Gastrocnemius medialis (tissue), 4 donors: ENCODE measurements at regions not wholly inside any gene's neighbourhood (a gene's known extent, or its start where the extent isn't known, plus 50 kb on each side); places are given as distances from the start of the nearest gene placed in this dataset.

Experiments used
- ATAC-seq, 2 donors: fragments of 150-250 bp; one replicate each; pipeline ENCODE4 v1.9.1; 2016
- DNase-seq, 2 donors: peaks; one replicate each; pipeline ENCODE4 v3.0.0-alpha.2; 2019
- H3K27ac ChIP-seq, 4 donors: fragments of 200-600 bp; sonication (generic); 1 replicate in 1 of 4; 2 replicates in 3 of 4; pipeline ENCODE4 v1.5.1; 2016 to 2018; ENCODE audit warnings: mild to moderate bottlenecking in 2 of 4, moderate library complexity in 1 of 4
- H3K27me3 ChIP-seq, 3 donors: fragments of 200-600 bp; sonication (generic) in 2 of 3; 1 replicate in 1 of 3; 2 replicates in 2 of 3; pipeline versions ENCODE4 v1.5.1 to v1.6.0; 2016 to 2019; ENCODE audit warnings: mild to moderate bottlenecking in 1 of 3, moderate library complexity in 1 of 3
- H3K36me3 ChIP-seq, 2 donors: fragments of 200-600 bp; sonication (generic) in 1 of 2; one replicate each; pipeline ENCODE4 v1.5.1; 2017 to 2018
- H3K4me1 ChIP-seq, 2 donors: fragments of 200-600 bp; sonication (generic) in 1 of 2; one replicate each; pipeline ENCODE4 v1.5.1; 2016 to 2017; ENCODE audit warnings: mild to moderate bottlenecking in 2 of 2
- H3K4me3 ChIP-seq, 4 donors: fragments of 200-600 bp; sonication (generic) in 3 of 4; 1 replicate in 1 of 4; 2 replicates in 3 of 4; pipeline ENCODE4 v1.5.1; 2016 to 2019; ENCODE audit warnings: mild to moderate bottlenecking in 2 of 4
- H3K9me3 ChIP-seq, 3 donors: fragments of 200-600 bp; sonication (generic) in 2 of 3; 1 replicate in 1 of 3; 2 replicates in 2 of 3; pipeline ENCODE4 v1.5.1; 2016 to 2019
- CTCF ChIP-seq, 5 experiments: fragments of 450-650 bp in 3 of 5; fragments of 200-600 bp in 2 of 5; sonication (generic) in 2 of 5; IDR thresholded peaks in 4 of 5; conservative IDR thresholded peaks in 1 of 5; 1 replicate in 4 of 5; 2 replicates in 1 of 5; pipeline ENCODE4 v1.5.1; 2016 to 2019; ENCODE audit warnings: antibody characterized with exemption in 5 of 5, mild to moderate bottlenecking in 3 of 5, moderate library complexity in 3 of 5
- POLR2A ChIP-seq, 2 donors: fragments of 450-650 bp; IDR thresholded peaks; one replicate each; pipeline ENCODE4 v1.6.1; 2017; ENCODE audit warnings: antibody characterized with exemption in 2 of 2, mild to moderate bottlenecking in 2 of 2, moderate library complexity in 2 of 2
- in situ Hi-C, 4 donors: fragments of 200-750 bp; cut with MboI; loops; one replicate each; pipeline versions ENCODE4 v1.15.0 to v1.8.0; 2017; ENCODE audit warnings: low sequenced_read_pairs in 4 of 4
- intact Hi-C: fragments of 100-400 bp; cut with DNase I; formaldehyde crosslinking; loops from one replicate; pipeline ENCODE4 v1.15.1; 2023; ENCODE audit warnings: low total_unique reads

GRCh38 chr6:113457198-113457597, 399.9 kb upstream of the MARCKS start:
- no peak for ATAC-seq
- H3K4me3 ChIP-seq, result no peak overlapping the region
- no peaks in the 10 kb centered on the region for H3K4me1 ChIP-seq
- DNase-seq, result no peak
- intact Hi-C loops, result no loop called here
- no peaks in the 10 kb centered on the region for H3K9me3 ChIP-seq
- H3K27me3 ChIP-seq, result no peaks in the 10 kb centered on the region
- no peak for TF ChIP-seq POLR2A (IDR thresholded peaks at IDR 0.05)
- no peak for TF ChIP-seq CTCF (IDR thresholded peaks at IDR 0.05 in 4 of 5, conservative IDR thresholded peaks at IDR 0.05 in 1 of 5)
- in situ Hi-C loops, result no loop called here
- H3K36me3 ChIP-seq, result no peaks in the 10 kb centered on the region
- no peak overlapping the region for H3K27ac ChIP-seq

GRCh38 chr6:113457751-113458150, 399.4 kb upstream of the MARCKS start:
- no peak overlapping the region for H3K4me3 ChIP-seq
- no peak for DNase-seq
- no peaks in the 10 kb centered on the region for H3K4me1 ChIP-seq
- no peak overlapping the region for H3K27ac ChIP-seq
- H3K9me3 ChIP-seq, result no peaks in the 10 kb centered on the region
- TF ChIP-seq CTCF (IDR thresholded peaks at IDR 0.05 in 4 of 5, conservative IDR thresholded peaks at IDR 0.05 in 1 of 5), result no peak
- TF ChIP-seq POLR2A (IDR thresholded peaks at IDR 0.05), result no peak
- no peak for ATAC-seq
- intact Hi-C loops (no loop called here), in situ Hi-C loops (no loop called here)
- no peaks in the 10 kb centered on the region for H3K27me3 ChIP-seq
- no peaks in the 10 kb centered on the region for H3K36me3 ChIP-seq

GRCh38 chr6:113458368-113459010, 398.7 kb upstream of the MARCKS start:
- no peaks in the 10 kb centered on the region for H3K27me3 ChIP-seq
- no peak for TF ChIP-seq POLR2A (IDR thresholded peaks at IDR 0.05)
- no peak for TF ChIP-seq CTCF (IDR thresholded peaks at IDR 0.05 in 4 of 5, conservative IDR thresholded peaks at IDR 0.05 in 1 of 5)
- H3K27ac ChIP-seq, result no peak overlapping the region
- ATAC-seq (no peak), DNase-seq (no peak)
- no peaks in the 10 kb centered on the region for H3K9me3 ChIP-seq
- no peaks in the 10 kb centered on the region for H3K4me1 ChIP-seq
- no peak overlapping the region for H3K4me3 ChIP-seq
- in situ Hi-C loops, result no loop called here
- H3K36me3 ChIP-seq, result no peaks in the 10 kb centered on the region
- intact Hi-C loops, result no loop called here

GRCh38 chr6:113461153-113461932, 395.8 kb upstream of the MARCKS start:
- DNase-seq, result no peak
- ATAC-seq, result no peak
- TF ChIP-seq CTCF (IDR thresholded peaks at IDR 0.05 in 4 of 5, conservative IDR thresholded peaks at IDR 0.05 in 1 of 5), result no peak
- TF ChIP-seq POLR2A (IDR thresholded peaks at IDR 0.05), result no peak
- no peak overlapping the region for H3K4me3 ChIP-seq
- no peak overlapping the region for H3K27ac ChIP-seq
- H3K27me3 ChIP-seq, result no peaks in the 10 kb centered on the region
- in situ Hi-C loops, result no loop called here
- no peaks in the 10 kb centered on the region for H3K36me3 ChIP-seq
- no peaks in the 10 kb centered on the region for H3K9me3 ChIP-seq
- H3K4me1 ChIP-seq, result no peaks in the 10 kb centered on the region
- intact Hi-C loops, result no loop called here
